DOHH2 (cell line): ENCODE measurements at regions not wholly inside any gene's neighbourhood (a gene's known extent, or its start where the extent isn't known, plus 50 kb on each side); places are given as distances from the start of the nearest gene placed in this dataset.

Experiments
- EZH2phosphoT487 ChIP-seq: fragments of 200-600 bp; sonication (generic); IDR thresholded peaks from 2 replicates; pipeline ENCODE4 v1.6.1; 2017; ENCODE audit warnings: borderline replicate concordance, mild to moderate bottlenecking, antibody characterized with exemption, low read length, moderate library complexity, mixed read lengths
- TF ChIP-seq, protein P1 (sequence below): fragments of 200-600 bp; sonication (generic); IDR thresholded peaks from one replicate; pipeline ENCODE4 v1.5.1; 2014; ENCODE audit warnings: antibody characterized with exemption, mild to moderate bottlenecking, low read depth, low read length; ENCODE audit not compliant: poor library complexity, severe bottlenecking

DNA sequence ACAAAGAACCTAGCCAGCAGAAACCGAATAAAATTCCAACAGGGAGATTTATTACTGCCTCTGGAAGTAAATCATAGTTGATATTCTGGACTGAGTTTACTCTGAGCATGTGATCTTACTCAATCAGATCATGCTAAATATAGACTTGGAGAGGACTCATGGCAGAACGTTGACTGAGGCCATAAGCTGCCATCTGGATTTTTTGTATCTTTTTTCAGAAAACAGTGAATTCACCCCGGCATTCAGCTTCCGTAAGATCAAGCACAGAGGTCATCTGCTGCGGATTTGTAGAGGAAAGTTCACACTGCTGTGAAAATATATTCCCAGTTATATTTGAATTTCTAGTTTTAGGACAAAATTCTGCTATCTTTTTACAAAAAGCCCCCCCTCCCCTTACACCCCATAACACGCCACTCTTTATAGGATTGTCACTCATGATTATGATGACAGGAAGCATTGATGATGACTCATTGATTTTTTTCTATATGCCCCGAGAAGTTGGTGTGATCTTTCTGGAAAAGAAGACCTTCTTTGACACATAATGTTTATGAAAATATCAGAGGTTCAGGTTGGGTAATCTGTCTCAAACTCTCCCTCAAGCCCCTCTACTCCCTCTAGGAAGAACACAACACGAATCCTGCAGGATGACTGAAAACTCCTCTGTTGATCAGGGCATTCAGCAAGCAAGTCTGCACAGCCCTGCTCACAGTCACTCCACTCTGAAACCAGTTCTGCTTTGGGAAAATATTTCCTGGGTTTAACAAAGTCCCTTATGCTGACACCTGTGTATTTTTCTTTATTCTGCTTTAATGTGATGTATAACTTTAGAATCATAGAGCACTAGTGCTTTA is 70.8 kb downstream of the NXNL2 start:
- TF ChIP-seq, protein P1, sequence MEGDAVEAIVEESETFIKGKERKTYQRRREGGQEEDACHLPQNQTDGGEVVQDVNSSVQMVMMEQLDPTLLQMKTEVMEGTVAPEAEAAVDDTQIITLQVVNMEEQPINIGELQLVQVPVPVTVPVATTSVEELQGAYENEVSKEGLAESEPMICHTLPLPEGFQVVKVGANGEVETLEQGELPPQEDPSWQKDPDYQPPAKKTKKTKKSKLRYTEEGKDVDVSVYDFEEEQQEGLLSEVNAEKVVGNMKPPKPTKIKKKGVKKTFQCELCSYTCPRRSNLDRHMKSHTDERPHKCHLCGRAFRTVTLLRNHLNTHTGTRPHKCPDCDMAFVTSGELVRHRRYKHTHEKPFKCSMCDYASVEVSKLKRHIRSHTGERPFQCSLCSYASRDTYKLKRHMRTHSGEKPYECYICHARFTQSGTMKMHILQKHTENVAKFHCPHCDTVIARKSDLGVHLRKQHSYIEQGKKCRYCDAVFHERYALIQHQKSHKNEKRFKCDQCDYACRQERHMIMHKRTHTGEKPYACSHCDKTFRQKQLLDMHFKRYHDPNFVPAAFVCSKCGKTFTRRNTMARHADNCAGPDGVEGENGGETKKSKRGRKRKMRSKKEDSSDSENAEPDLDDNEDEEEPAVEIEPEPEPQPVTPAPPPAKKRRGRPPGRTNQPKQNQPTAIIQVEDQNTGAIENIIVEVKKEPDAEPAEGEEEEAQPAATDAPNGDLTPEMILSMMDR, result no peak
- TF ChIP-seq EZH2phosphoT487, result no peak
